ENCODE measurements at regions not wholly inside any gene's neighbourhood (a gene's known extent, or its start where the extent isn't known, plus 50 kb on each side); places are given as distances from the start of the nearest gene placed in this dataset.

- TF ChIP-seq IRF5 (IDR thresholded peaks at IDR 0.05; ENCODE audit: borderline replicate concordance), result no peak
- no peak for TF ChIP-seq NFYB (IDR thresholded peaks at IDR 0.05; ENCODE audit: insufficient read depth, low read depth, low read length)
- TF ChIP-seq BCLAF1 (IDR thresholded peaks at IDR 0.05), result no peak
- no peak for TF ChIP-seq HDGF (IDR thresholded peaks at IDR 0.05)
- TF ChIP-seq POU2F2 (IDR thresholded peaks at IDR 0.05; ENCODE audit: borderline replicate concordance, low read depth, low read length), result no peak
Measured at GRCh38 chr2:212904646-212905045, 246.8 kb downstream of the IKZF2 start (continued).

GRCh38 chr2:212903413-212903812 is 248.0 kb downstream of the IKZF2 start:
- DNase-seq (ENCODE audit: low read depth, low spot score), result no peak
- in situ Hi-C loops (cut with MboI) (no loop called here), intact Hi-C loops (cut with micrococcal nuclease; ENCODE audit: unreplicated experiment) (no loop called here)
- RAD21 ChIA-PET (ENCODE audit: unreplicated experiment), result no interaction called here
- ATAC-seq, result no peak
- H3K79me2 ChIP-seq (ENCODE audit: control insufficient read depth, insufficient read depth, low read length), result no peaks in the 10 kb centered on the region
- no peaks in the 10 kb centered on the region for H3K36me3 ChIP-seq (ENCODE audit: control insufficient read depth in 2 of 2, insufficient read depth in 2 of 2, low read length in 1 of 2)
- no peak for FAIRE-seq
- SMC1A ChIA-PET (ENCODE audit: uncharacterized antibody, unreplicated experiment), result interaction anchor here (0.5 to 0.6 kb wide), 2 partner anchors 1150 to 1684 kb away, joined by 3 read pairs; no protein-coding TSS in a partner anchor
- H3K27ac ChIP-seq (ENCODE audit: control insufficient read depth, insufficient read depth), result no peak overlapping the region
- no peak overlapping the region for H3K4me2 ChIP-seq (ENCODE audit: control insufficient read depth, insufficient read depth)
- no peak overlapping the region for H2AFZ ChIP-seq (ENCODE audit: control insufficient read depth, low read depth, low read length)
- no peak overlapping the region for H3K9ac ChIP-seq (ENCODE audit: control insufficient read depth, insufficient read depth, low read length)
- no peak overlapping the region for H3K4me3 ChIP-seq
- POLR2A ChIA-PET, result no interaction called here
- no peaks in the 10 kb centered on the region for H3K27me3 ChIP-seq (replicated peaks in 1 of 2; ENCODE audit: control insufficient read depth in 2 of 2, insufficient read depth in 2 of 2, low read length in 1 of 2)
- BruUV-seq (replicated peaks), result no TSS peak
- CTCF ChIA-PET, result interaction anchor here (1.5 kb wide), 1 partner anchor 10 kb away, joined by 3 read pairs; no protein-coding TSS in a partner anchor
- no peaks in the 10 kb centered on the region for H3K4me1 ChIP-seq (ENCODE audit: control insufficient read depth, insufficient read depth, low read length)
- no peaks in the 10 kb centered on the region for H4K20me1 ChIP-seq (ENCODE audit: control insufficient read depth, insufficient read depth)
- H3K9me3 ChIP-seq (replicated peaks; ENCODE audit: control insufficient read depth, insufficient read depth, low read length), result no peaks in the 10 kb centered on the region
- TF ChIP-seq EGR1 (IDR thresholded peaks at IDR 0.05; ENCODE audit: borderline replicate concordance in 1 of 2, low read depth in 2 of 2, low read length in 2 of 2) (no peak), RFX5 (IDR thresholded peaks at IDR 0.05; ENCODE audit: low read depth, low read length) (no peak), TCF7 (IDR thresholded peaks at IDR 0.05; ENCODE audit: borderline replicate concordance) (no peak), MEF2B (IDR thresholded peaks at IDR 0.05; ENCODE audit: partially characterized antibody, poor library complexity, severe bottlenecking) (no peak), ATF2 (IDR thresholded peaks at IDR 0.05; ENCODE audit: low read length) (no peak), SUPT20H (IDR thresholded peaks at IDR 0.05; ENCODE audit: borderline replicate concordance, control insufficient read depth, low read depth, low read length) (no peak), HSF1 (IDR thresholded peaks at IDR 0.05; ENCODE audit: low read depth, low read length) (no peak), CHD1 (IDR thresholded peaks at IDR 0.05; ENCODE audit: low read depth, low read length) (no peak), MLLT1 (IDR thresholded peaks at IDR 0.05) (no peak), FOS (IDR thresholded peaks at IDR 0.05; ENCODE audit: borderline replicate concordance, extremely low read depth, insufficient read length) (no peak)

Data from GM12878 (cell line).